Hepatocyte (in vitro differentiated cells): ENCODE measurements at regions not wholly inside any gene's neighbourhood (a gene's known extent, or its start where the extent isn't known, plus 50 kb on each side); places are given as distances from the start of the nearest gene placed in this dataset.

Source experiments
- DNase-seq: peaks from one replicate; pipeline ENCODE4 v3.0.0-alpha.2; 2016; ENCODE audit warnings: low spot score
- H2AFZ ChIP-seq: fragments of 200-600 bp; sonication (generic); 2 replicates; pipeline ENCODE4 v1.6.0; 2016; ENCODE audit warnings: antibody characterized with exemption, mild to moderate bottlenecking
- H3K27ac ChIP-seq: fragments of 200-600 bp; sonication (generic); 2 replicates; pipeline ENCODE4 v1.5.1; 2016; ENCODE audit warnings: mild to moderate bottlenecking
- H3K27me3 ChIP-seq: fragments of 200-600 bp; sonication (generic); 2 replicates; pipeline ENCODE4 v1.6.1; 2016
- H3K36me3 ChIP-seq: fragments of 200-600 bp; sonication (generic); replicated peaks from 2 replicates; pipeline ENCODE4 v1.5.1; 2016; ENCODE audit warnings: low read depth; ENCODE audit not compliant: insufficient read depth
- H3K4me1 ChIP-seq: fragments of 200-600 bp; sonication (generic); 2 replicates; pipeline ENCODE4 v1.5.1; 2016; ENCODE audit warnings: mild to moderate bottlenecking, moderate library complexity; ENCODE audit not compliant: insufficient read depth
- H3K4me2 ChIP-seq: fragments of 200-600 bp; sonication (generic); 2 replicates; pipeline ENCODE4 v1.6.0; 2016
- H3K4me3 ChIP-seq: fragments of 200-600 bp; sonication (generic); 2 replicates; pipeline ENCODE4 v1.5.1; 2016; ENCODE audit warnings: mild to moderate bottlenecking
- H3K79me2 ChIP-seq: fragments of 200-600 bp; sonication (generic); 2 replicates; pipeline ENCODE4 v1.6.0; 2017; ENCODE audit warnings: mild to moderate bottlenecking
- H3K9me2 ChIP-seq: fragments of 200-600 bp; sonication (generic); replicated peaks from 2 replicates; pipeline ENCODE4 v1.6.0; 2017; ENCODE audit warnings: mild to moderate bottlenecking; ENCODE audit not compliant: insufficient read depth
- H3K9me3 ChIP-seq: fragments of 200-600 bp; sonication (generic); 2 replicates; pipeline ENCODE4 v1.5.1; 2016; ENCODE audit warnings: low read depth, mild to moderate bottlenecking
- H4K20me1 ChIP-seq: fragments of 200-600 bp; sonication (generic); 2 replicates; pipeline ENCODE4 v1.6.0; 2016; ENCODE audit warnings: mild to moderate bottlenecking; ENCODE audit not compliant: insufficient read depth, poor library complexity, severe bottlenecking
- CTCF ChIP-seq: fragments of 200-600 bp; sonication (generic); IDR thresholded peaks from 2 replicates; pipeline ENCODE4 v1.5.1; 2016; ENCODE audit warnings: antibody characterized with exemption, mild to moderate bottlenecking; ENCODE audit not compliant: poor library complexity
- EZH2 ChIP-seq: fragments of 200-600 bp; sonication (generic); IDR thresholded peaks from 2 replicates; pipeline ENCODE4 v1.6.1; 2016; ENCODE audit warnings: antibody characterized with exemption, mild to moderate bottlenecking, borderline replicate concordance
- EZH2phosphoT487 ChIP-seq: fragments of 200-600 bp; sonication (generic); IDR thresholded peaks from one replicate; pipeline ENCODE4 v1.6.1; 2018; ENCODE audit warnings: antibody characterized with exemption, mild to moderate bottlenecking, low read depth, moderate library complexity; ENCODE audit not compliant: unreplicated experiment, severe bottlenecking
- WGBS: methylation state at CpG from one replicate; pipeline ENCODE4 v1.1.6; 2016; ENCODE audit warnings: low lambda C conversion rate; ENCODE audit errors: missing lambda C conversion rate; 5-methylcytosine and 5-hydroxymethylcytosine counted together

- H3K9me2 ChIP-seq = no peaks in the 10 kb centered on the region
- no peak overlapping the region for H3K4me2 ChIP-seq
- H3K4me3 ChIP-seq = no peak overlapping the region
- no peak overlapping the region for H3K27ac ChIP-seq
- H2AFZ ChIP-seq = no peak overlapping the region
- H4K20me1 ChIP-seq = no peaks in the 10 kb centered on the region
- DNase-seq = no peak
- WGBS = 93% methylated on average over 4 of the region's 4 CpGs
- no peaks in the 10 kb centered on the region for H3K36me3 ChIP-seq
- H3K9me3 ChIP-seq = no peaks in the 10 kb centered on the region
- no peaks in the 10 kb centered on the region for H3K4me1 ChIP-seq
- no peaks in the 10 kb centered on the region for H3K27me3 ChIP-seq
- H3K79me2 ChIP-seq = no peaks in the 10 kb centered on the region
- no peak for TF ChIP-seq EZH2
- TF ChIP-seq CTCF = no peak
- no peak for TF ChIP-seq EZH2phosphoT487
Measured at GRCh38 chr1:199135901-199136300, 497.1 kb downstream of the PTPRC start.

- TF ChIP-seq CTCF (no peak), EZH2 (no peak), EZH2phosphoT487 (no peak)
- H3K9me2 ChIP-seq = no peaks in the 10 kb centered on the region
- H3K4me3 ChIP-seq = no peak overlapping the region
- WGBS = 100% methylated on average over 1 of the region's 1 CpG
- H4K20me1 ChIP-seq = no peaks in the 10 kb centered on the region
- no peak overlapping the region for H3K27ac ChIP-seq
- no peaks in the 10 kb centered on the region for H3K27me3 ChIP-seq
- no peaks in the 10 kb centered on the region for H3K79me2 ChIP-seq
- no peak overlapping the region for H3K4me2 ChIP-seq
- no peak overlapping the region for H2AFZ ChIP-seq
- no peak for DNase-seq
- H3K36me3 ChIP-seq = no peaks in the 10 kb centered on the region
- H3K9me3 ChIP-seq = no peaks in the 10 kb centered on the region
- no peaks in the 10 kb centered on the region for H3K4me1 ChIP-seq
Measured at GRCh38 chr1:199138061-199138460, 499.2 kb downstream of the PTPRC start.

- Histone ChIP-seq H2AFZ (no peak overlapping the region), H3K36me3 (no peaks in the 10 kb centered on the region), H3K9me3 (no peaks in the 10 kb centered on the region), H3K79me2 (no peaks in the 10 kb centered on the region), H3K9me2 (no peaks in the 10 kb centered on the region), H3K27ac (no peak overlapping the region), H4K20me1 (no peaks in the 10 kb centered on the region), H3K4me2 (no peak overlapping the region), H3K4me3 (no peak overlapping the region), H3K27me3 (no peaks in the 10 kb centered on the region), H3K4me1 (no peaks in the 10 kb centered on the region)
- 95% methylated on average over 2 of the region's 2 CpGs for WGBS
- TF ChIP-seq EZH2 = no peak
- no peak for TF ChIP-seq CTCF
- TF ChIP-seq EZH2phosphoT487 = no peak
- no peak for DNase-seq
Measured at GRCh38 chr1:199149591-199149990, 510.8 kb downstream of the PTPRC start.

- Histone ChIP-seq H3K36me3 (no peaks in the 10 kb centered on the region), H3K27ac (no peak overlapping the region), H3K79me2 (no peaks in the 10 kb centered on the region), H3K9me3 (no peaks in the 10 kb centered on the region), H2AFZ (no peak overlapping the region), H3K4me2 (no peak overlapping the region), H3K4me3 (no peak overlapping the region), H3K27me3 (no peaks in the 10 kb centered on the region), H3K9me2 (no peaks in the 10 kb centered on the region), H4K20me1 (no peaks in the 10 kb centered on the region), H3K4me1 (no peaks in the 10 kb centered on the region)
- no peak for DNase-seq
- WGBS = 90% methylated on average over 1 of the region's 1 CpG
- TF ChIP-seq EZH2 (no peak), EZH2phosphoT487 (no peak), CTCF (no peak)
Measured at GRCh38 chr1:199150756-199151155, 511.9 kb downstream of the PTPRC start.
